ENCODE measurements at regions not wholly inside any gene's neighbourhood (a gene's known extent, or its start where the extent isn't known, plus 50 kb on each side); places are given as distances from the start of the nearest gene placed in this dataset.

DNA sequence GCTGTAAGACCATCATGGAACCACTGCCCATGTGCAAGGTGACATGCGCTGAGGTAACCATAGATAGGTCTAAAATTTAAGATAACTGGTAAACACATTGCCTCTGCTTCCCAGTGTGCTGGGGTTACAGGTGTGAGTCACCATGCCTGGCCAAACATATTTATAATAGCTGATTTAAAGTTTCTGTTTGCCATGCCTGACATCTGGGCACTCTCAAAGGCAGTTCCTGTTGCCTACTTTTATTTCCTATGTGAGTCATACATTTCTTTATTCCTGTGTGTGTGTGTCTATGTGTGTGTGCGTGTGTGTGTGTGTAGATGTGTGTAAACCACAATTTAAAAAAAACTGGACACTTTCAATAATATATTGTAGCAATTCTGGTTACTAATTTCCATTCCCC, 415.2 kb upstream of the NETO1 start:
- CTCF ChIA-PET: no interaction called here
- H3K27ac ChIP-seq: no peak overlapping the region
- TF ChIP-seq, protein P1, sequence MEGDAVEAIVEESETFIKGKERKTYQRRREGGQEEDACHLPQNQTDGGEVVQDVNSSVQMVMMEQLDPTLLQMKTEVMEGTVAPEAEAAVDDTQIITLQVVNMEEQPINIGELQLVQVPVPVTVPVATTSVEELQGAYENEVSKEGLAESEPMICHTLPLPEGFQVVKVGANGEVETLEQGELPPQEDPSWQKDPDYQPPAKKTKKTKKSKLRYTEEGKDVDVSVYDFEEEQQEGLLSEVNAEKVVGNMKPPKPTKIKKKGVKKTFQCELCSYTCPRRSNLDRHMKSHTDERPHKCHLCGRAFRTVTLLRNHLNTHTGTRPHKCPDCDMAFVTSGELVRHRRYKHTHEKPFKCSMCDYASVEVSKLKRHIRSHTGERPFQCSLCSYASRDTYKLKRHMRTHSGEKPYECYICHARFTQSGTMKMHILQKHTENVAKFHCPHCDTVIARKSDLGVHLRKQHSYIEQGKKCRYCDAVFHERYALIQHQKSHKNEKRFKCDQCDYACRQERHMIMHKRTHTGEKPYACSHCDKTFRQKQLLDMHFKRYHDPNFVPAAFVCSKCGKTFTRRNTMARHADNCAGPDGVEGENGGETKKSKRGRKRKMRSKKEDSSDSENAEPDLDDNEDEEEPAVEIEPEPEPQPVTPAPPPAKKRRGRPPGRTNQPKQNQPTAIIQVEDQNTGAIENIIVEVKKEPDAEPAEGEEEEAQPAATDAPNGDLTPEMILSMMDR (conservative IDR thresholded peaks at IDR 0.05; ENCODE audit: low read depth): no peak
- POLR2A ChIA-PET (ENCODE audit: low non-redundant PET): no interaction called here
- no peak for DNase-seq (ENCODE audit: low spot score)

DNA sequence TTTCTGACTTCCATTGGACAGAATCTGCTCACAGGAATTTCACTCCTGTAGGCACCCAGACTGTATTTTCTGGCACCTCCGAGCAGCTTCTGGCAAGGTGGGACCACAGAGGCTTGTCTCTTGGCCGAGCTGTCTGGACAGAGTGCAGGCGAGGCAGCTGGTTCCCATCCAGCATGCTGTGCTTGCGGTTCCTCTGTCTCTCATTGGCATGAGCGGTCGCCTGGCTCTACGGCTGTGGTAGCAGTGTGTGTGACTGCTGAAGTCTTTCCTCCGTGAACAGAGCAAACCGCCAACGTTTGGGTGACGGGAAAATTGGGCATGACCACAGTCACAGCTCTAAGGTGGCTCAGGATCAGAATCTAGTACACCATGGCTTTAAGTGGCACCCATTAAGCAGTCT, 411.7 kb upstream of the NETO1 start:
- TF ChIP-seq, protein P1 (conservative IDR thresholded peaks at IDR 0.05; ENCODE audit: low read depth): no peak
- DNase-seq (ENCODE audit: low spot score): no peak
- H3K27ac ChIP-seq: no peak overlapping the region
- CTCF ChIA-PET: no interaction called here
- POLR2A ChIA-PET (ENCODE audit: low non-redundant PET): no interaction called here

DNA sequence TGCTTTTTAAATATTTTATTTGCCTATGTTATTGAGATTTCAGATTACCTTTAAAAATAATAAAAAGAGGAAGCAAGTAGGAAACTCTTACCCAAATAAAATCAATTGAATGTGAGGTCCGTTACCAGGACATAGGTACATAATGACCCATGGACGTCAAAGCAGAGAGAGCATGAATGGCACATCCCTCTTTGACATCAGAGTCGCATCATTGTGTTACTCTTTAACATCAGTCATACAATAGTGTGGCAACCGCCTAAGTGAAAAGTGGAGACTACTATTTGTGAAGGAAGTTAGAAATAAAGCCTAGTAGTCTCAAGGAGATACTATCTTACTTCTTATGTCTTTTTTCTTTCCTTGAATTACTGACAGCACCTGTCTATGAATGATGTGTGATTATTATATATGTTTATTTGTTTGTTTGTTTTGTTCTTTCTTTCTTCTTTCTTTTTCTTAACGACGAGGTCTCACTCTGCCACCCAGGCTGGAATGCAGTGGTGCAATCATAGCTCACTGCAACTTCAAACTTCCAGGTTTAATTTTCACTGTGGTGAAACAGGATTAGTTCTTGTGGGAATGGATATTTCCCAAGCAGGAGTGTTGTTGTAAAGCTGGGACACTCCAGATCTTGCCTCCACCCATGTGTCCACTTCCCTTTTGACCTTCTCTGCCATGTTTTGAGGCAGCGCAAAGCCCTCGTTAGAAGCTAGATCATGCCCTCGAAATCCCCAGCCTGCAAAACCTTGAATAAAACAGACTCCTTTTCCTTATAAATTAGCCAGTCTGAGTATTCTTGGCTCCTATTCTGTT, 407.2 kb upstream of the NETO1 start:
- POLR2A ChIA-PET (ENCODE audit: low non-redundant PET): no interaction called here
- CTCF ChIA-PET: no interaction called here
- no peak for DNase-seq (ENCODE audit: low spot score)
- no peak overlapping the region for H3K27ac ChIP-seq
- TF ChIP-seq, protein P1 (conservative IDR thresholded peaks at IDR 0.05; ENCODE audit: low read depth): no peak

DNA sequence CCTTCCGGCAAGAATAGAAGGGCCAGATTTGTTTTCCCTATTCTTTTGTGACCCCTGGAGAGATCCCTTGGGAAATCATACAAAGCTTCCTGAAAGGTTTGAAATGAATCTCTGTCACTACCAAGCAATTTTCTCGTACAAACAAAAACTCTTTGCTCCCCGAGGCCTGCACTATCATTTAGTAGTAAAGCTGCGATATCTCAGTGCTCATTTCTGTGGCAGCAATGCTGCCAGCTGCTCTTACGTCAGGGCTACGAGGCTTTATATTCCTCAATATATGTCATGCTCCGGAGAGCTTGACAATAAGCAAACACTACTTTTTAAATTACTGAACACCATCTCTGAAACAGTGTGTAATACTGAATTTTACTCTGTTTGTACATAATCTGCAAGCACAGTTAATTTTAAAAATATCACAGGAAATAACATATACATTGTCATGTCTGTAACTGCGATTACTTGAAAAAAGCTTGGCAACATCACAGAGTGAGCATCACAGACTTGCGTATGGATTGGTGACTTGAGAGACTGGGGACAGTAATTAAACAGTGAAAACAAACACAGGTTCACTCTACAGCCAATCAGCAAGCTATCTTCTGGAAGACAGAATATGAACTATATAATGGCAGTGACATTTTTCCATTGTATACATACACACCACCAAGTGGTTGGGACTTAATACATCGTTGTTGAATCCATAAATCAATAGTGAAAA, 403.3 kb upstream of the NETO1 start:
- no peak overlapping the region for H3K27ac ChIP-seq
- DNase-seq (ENCODE audit: low spot score): no peak
- ChIA-PET POLR2A (ENCODE audit: low non-redundant PET) (no interaction called here), CTCF (no interaction called here)
- TF ChIP-seq, protein P1 (conservative IDR thresholded peaks at IDR 0.05; ENCODE audit: low read depth): no peak

DNA sequence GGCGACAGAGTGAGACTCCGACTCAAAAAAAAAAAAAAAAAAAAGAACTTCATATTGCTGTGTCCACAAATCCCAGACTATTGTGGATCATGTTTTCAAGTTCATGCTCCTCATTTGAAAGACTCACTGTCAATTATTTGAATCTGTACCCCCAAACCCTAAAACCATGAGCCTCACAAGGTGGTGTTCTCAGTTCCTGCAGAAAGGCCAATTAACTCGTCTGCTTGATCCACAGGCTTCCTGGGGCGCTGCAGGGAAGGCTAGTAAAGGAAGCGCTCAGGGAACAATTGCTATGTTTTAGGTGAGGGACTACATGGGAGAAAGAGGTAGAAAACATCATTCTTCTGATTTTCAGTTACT, 396.8 kb upstream of the NETO1 start:
- ChIA-PET CTCF (no interaction called here), POLR2A (ENCODE audit: low non-redundant PET) (no interaction called here)
- DNase-seq (ENCODE audit: low spot score): no peak
- TF ChIP-seq, protein P1 (conservative IDR thresholded peaks at IDR 0.05; ENCODE audit: low read depth): no peak
- H3K27ac ChIP-seq: no peak overlapping the region

DNA sequence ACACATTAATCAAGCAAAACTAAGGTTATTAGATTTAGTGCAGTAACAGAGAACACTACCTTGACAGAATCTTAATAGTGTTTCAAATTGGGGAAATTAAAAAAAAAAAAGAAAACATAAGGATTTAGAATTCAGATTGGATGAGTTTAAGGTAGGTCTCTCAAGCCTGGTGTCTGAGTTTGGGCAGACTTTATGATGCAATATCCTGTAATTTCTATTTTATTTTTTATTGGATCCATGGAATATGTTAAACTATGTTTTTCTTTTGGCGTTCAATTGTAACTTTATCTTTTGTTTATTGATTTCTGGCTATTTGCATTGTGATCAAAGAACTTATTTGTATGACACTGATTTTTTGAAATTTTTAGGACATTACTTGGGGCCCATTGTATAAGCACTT, 394.1 kb upstream of the NETO1 start:
- TF ChIP-seq, protein P1 (conservative IDR thresholded peaks at IDR 0.05; ENCODE audit: low read depth): no peak
- ChIA-PET POLR2A (ENCODE audit: low non-redundant PET) (no interaction called here), CTCF (no interaction called here)

More for the DNA sequence above, 394.1 kb upstream of the NETO1 start:
- DNase-seq (ENCODE audit: low spot score): no peak
- no peak overlapping the region for H3K27ac ChIP-seq

All from RWPE1 (cell line).